Caki2 (cell line): ENCODE measurements at regions not wholly inside any gene's neighbourhood (a gene's known extent, or its start where the extent isn't known, plus 50 kb on each side); places are given as distances from the start of the nearest gene placed in this dataset.

Source experiments
- DNase-seq: peaks from one replicate; pipeline ENCODE4 v3.0.0-alpha.2; 2015; ENCODE audit warnings: low read depth
- in situ Hi-C: cut with HindIII; loops from 2 replicates; pipeline ENCODE4 v1.10.0; 2016; ENCODE audit warnings: low sequenced_read_pairs, low pct_unique_long_range_greater_than_20kb, mixed read lengths

- in situ Hi-C loops: no loop called here
- DNase-seq: no peak
These were observed 226.3 kb downstream of the ATP23 start for GRCh38 chr12:58167622-58168021.

GRCh38 chr12:58169826-58170225, 228.5 kb downstream of the ATP23 start:
- no peak for DNase-seq
- in situ Hi-C loops: no loop called here

GRCh38 chr12:58171914-58172313, 230.5 kb downstream of the ATP23 start:
- in situ Hi-C loops: no loop called here
- DNase-seq: no peak

GRCh38 chr12:58172433-58173073, 231.2 kb downstream of the ATP23 start:
- no peak for DNase-seq

GRCh38 chr12:58174316-58174715, 232.9 kb downstream of the ATP23 start:
- no peak for DNase-seq
- in situ Hi-C loops: no loop called here

More at GRCh38 chr12:58172433-58173073, 231.2 kb downstream of the ATP23 start:
- in situ Hi-C loops: no loop called here

- peak; percentile 18 for DNase-seq
- in situ Hi-C loops: no loop called here
These were observed 235.0 kb downstream of the ATP23 start for GRCh38 chr12:58176296-58176869.

- in situ Hi-C loops: no loop called here
- no peak for DNase-seq
These were observed 236.0 kb downstream of the ATP23 start for GRCh38 chr12:58177366-58177765.

GRCh38 chr12:58184212-58184611, 242.8 kb downstream of the ATP23 start:
- in situ Hi-C loops: no loop called here
- no peak for DNase-seq

- in situ Hi-C loops: no loop called here
- no peak for DNase-seq
These were observed 245.0 kb downstream of the ATP23 start for GRCh38 chr12:58186401-58186800.

- DNase-seq: no peak
- in situ Hi-C loops: no loop called here
These were observed 245.5 kb downstream of the ATP23 start for GRCh38 chr12:58186914-58187313.

- no peak for DNase-seq
- in situ Hi-C loops: no loop called here
These were observed 247.7 kb downstream of the ATP23 start for GRCh38 chr12:58189030-58189429.

- no peak for DNase-seq
- in situ Hi-C loops: no loop called here
These were observed 248.5 kb downstream of the ATP23 start for GRCh38 chr12:58189893-58190292.

- in situ Hi-C loops: no loop called here
- DNase-seq: no peak
These were observed 249.3 kb downstream of the ATP23 start for GRCh38 chr12:58190618-58191017.

- in situ Hi-C loops: no loop called here
- no peak for DNase-seq
These were observed 255.6 kb downstream of the ATP23 start for GRCh38 chr12:58196971-58197370.

GRCh38 chr12:58202933-58203718, 261.8 kb downstream of the ATP23 start:
- in situ Hi-C loops: no loop called here
- DNase-seq: no peak

- no peak for DNase-seq
- in situ Hi-C loops: no loop called here
These were observed 262.7 kb downstream of the ATP23 start for GRCh38 chr12:58204071-58204470.

GRCh38 chr12:58206876-58207275, 265.5 kb downstream of the ATP23 start:
- in situ Hi-C loops: no loop called here
- no peak for DNase-seq

GRCh38 chr12:58211211-58211610, 269.8 kb downstream of the ATP23 start:
- DNase-seq: no peak
- in situ Hi-C loops: no loop called here

GRCh38 chr12:58217130-58217529, 275.8 kb downstream of the ATP23 start:
- in situ Hi-C loops: no loop called here

More at GRCh38 chr12:58217130-58217529, 275.8 kb downstream of the ATP23 start:
- no peak for DNase-seq
